ENCODE measurements at regions not wholly inside any gene's neighbourhood (a gene's known extent, or its start where the extent isn't known, plus 50 kb on each side); places are given as distances from the start of the nearest gene placed in this dataset.

GRCh38 chr9:7546261-7546660 is 253.3 kb downstream of the DMAC1 start:
- no peak for DNase-seq (ENCODE audit: extremely low read depth in 1 of 2, low read depth in 1 of 2)

- DNase-seq (ENCODE audit: extremely low read depth in 1 of 2, low read depth in 1 of 2) = no peak
Observed at GRCh38 chr9:7545371-7546165, 254.0 kb downstream of the DMAC1 start.

- no peak for DNase-seq (ENCODE audit: extremely low read depth in 1 of 2, low read depth in 1 of 2)
Observed at GRCh38 chr9:7542693-7543092, 256.9 kb downstream of the DMAC1 start.

- DNase-seq (ENCODE audit: extremely low read depth in 1 of 2, low read depth in 1 of 2) = no peak
Observed at GRCh38 chr9:7542126-7542525, 257.5 kb downstream of the DMAC1 start.

- no peak for DNase-seq (ENCODE audit: extremely low read depth in 1 of 2, low read depth in 1 of 2)
Observed at GRCh38 chr9:7536310-7536939, 263.2 kb downstream of the DMAC1 start.

GRCh38 chr9:7534211-7534935 is 265.2 kb downstream of the DMAC1 start:
- DNase-seq (ENCODE audit: extremely low read depth in 1 of 2, low read depth in 1 of 2) = no peak

- DNase-seq (ENCODE audit: extremely low read depth in 1 of 2, low read depth in 1 of 2) = no peak
Observed at GRCh38 chr9:7533376-7534090, 266.0 kb downstream of the DMAC1 start.

GRCh38 chr9:7523426-7524043 is 276.0 kb downstream of the DMAC1 start:
- no peak for DNase-seq (ENCODE audit: extremely low read depth in 1 of 2, low read depth in 1 of 2)

GRCh38 chr9:7520396-7520795 is 279.2 kb downstream of the DMAC1 start:
- no peak for DNase-seq (ENCODE audit: extremely low read depth in 1 of 2, low read depth in 1 of 2)

GRCh38 chr9:7516376-7516775 is 283.2 kb downstream of the DMAC1 start:
- DNase-seq (ENCODE audit: extremely low read depth in 1 of 2, low read depth in 1 of 2) = no peak

- DNase-seq (ENCODE audit: extremely low read depth in 1 of 2, low read depth in 1 of 2) = no peak
Observed at GRCh38 chr9:7510199-7510598, 289.4 kb downstream of the DMAC1 start.

GRCh38 chr9:7509576-7510145 is 289.9 kb downstream of the DMAC1 start:
- DNase-seq (ENCODE audit: extremely low read depth in 1 of 2, low read depth in 1 of 2) = no peak

GRCh38 chr9:7508516-7508915 is 291.1 kb downstream of the DMAC1 start:
- no peak for DNase-seq (ENCODE audit: extremely low read depth in 1 of 2, low read depth in 1 of 2)

GRCh38 chr9:7507566-7508270 is 291.9 kb downstream of the DMAC1 start:
- no peak for DNase-seq (ENCODE audit: extremely low read depth in 1 of 2, low read depth in 1 of 2)

GRCh38 chr9:7507026-7507425 is 292.6 kb downstream of the DMAC1 start:
- no peak for DNase-seq (ENCODE audit: extremely low read depth in 1 of 2, low read depth in 1 of 2)

GRCh38 chr9:7500521-7500920 is 299.1 kb downstream of the DMAC1 start:
- no peak for DNase-seq (ENCODE audit: extremely low read depth in 1 of 2, low read depth in 1 of 2)

GRCh38 chr9:7491641-7492040 is 307.9 kb downstream of the DMAC1 start:
- DNase-seq (ENCODE audit: extremely low read depth in 1 of 2, low read depth in 1 of 2) = no peak

- no peak for DNase-seq (ENCODE audit: extremely low read depth in 1 of 2, low read depth in 1 of 2)
Observed at GRCh38 chr9:7490317-7491108, 309.1 kb downstream of the DMAC1 start.

GRCh38 chr9:7489036-7489435 is 310.5 kb downstream of the DMAC1 start:
- no peak for DNase-seq (ENCODE audit: extremely low read depth in 1 of 2, low read depth in 1 of 2)
